SK-N-SH (cell line): ENCODE measurements at regions not wholly inside any gene's neighbourhood (a gene's known extent, or its start where the extent isn't known, plus 50 kb on each side); places are given as distances from the start of the nearest gene placed in this dataset.

Source experiments
- CTCF ChIA-PET: fragments of 300-600, 350-600 bp; formaldehyde crosslinking; extraction: SDS; loops from one replicate; lab custom pipeline; 2021; lab: Yijun Ruan, JAX
- POLR2A ChIA-PET: fragments of 350-600 bp; sonication (Branson Sonifier 250); formaldehyde crosslinking; extraction: SDS; loops from one replicate; lab custom pipeline; 2020; ENCODE audit warnings: antibody characterized with exemption, inconsistent platforms; lab: Yijun Ruan, JAX
- DNase-seq: peaks from one replicate; pipeline ENCODE4 v3.0.0; 2012
- H2AFZ ChIP-seq: fragments of 200-600 bp; sonication (generic); 2 replicates; pipeline ENCODE4 v1.8.1; 2016; ENCODE audit warnings: antibody characterized with exemption, mild to moderate bottlenecking, low read depth
- H3F3A ChIP-seq: fragments of 200-600 bp; sonication (generic); replicated peaks from 2 replicates; pipeline ENCODE3; 2016; ENCODE audit warnings: antibody characterized with exemption, mild to moderate bottlenecking; ENCODE audit not compliant: insufficient read depth
- H3K27ac ChIP-seq, 2 experiments: fragments of 200-500 bp in 1 of 2; fragments of 200-600 bp in 1 of 2; sonication (Bioruptor generic) in 1 of 2; sonication (generic), shearing (Covaris generic) in 1 of 2; 2 replicates each; pipeline versions ENCODE4 v1.5.1 to v1.6.1; 2014 to 2016; ENCODE audit warnings: low read depth in 2 of 2, inconsistent platforms in 1 of 2, low read length in 1 of 2, mild to moderate bottlenecking in 1 of 2, mixed read lengths in 1 of 2
- H3K27me3 ChIP-seq: fragments of 200-600 bp; sonication (generic), shearing (Covaris generic); 2 replicates; pipeline ENCODE4 v1.6.1; 2016; ENCODE audit warnings: mixed run types; ENCODE audit not compliant: insufficient read depth
- H3K36me3 ChIP-seq, 2 experiments: fragments of 200-500 bp in 1 of 2; fragments of 200-600 bp in 1 of 2; sonication (Bioruptor generic) in 1 of 2; sonication (generic) in 1 of 2; replicated peaks in 1 of 2; 2 replicates each; pipeline versions ENCODE3 to v1.5.1; 2014 to 2016; ENCODE audit warnings: low read length in 1 of 2, mild to moderate bottlenecking in 1 of 2; ENCODE audit not compliant: insufficient read depth in 2 of 2, control insufficient read depth in 1 of 2
- H3K4me1 ChIP-seq, 2 experiments: fragments of 200-500 bp in 1 of 2; fragments of 200-600 bp in 1 of 2; sonication (Bioruptor generic) in 1 of 2; sonication (generic), shearing (Covaris generic) in 1 of 2; 2 replicates each; pipeline versions ENCODE4 v1.5.1 to v1.6.1; 2014 to 2016; ENCODE audit warnings: low read depth in 1 of 2, low read length in 1 of 2, mixed run types in 1 of 2; ENCODE audit not compliant: insufficient read depth in 2 of 2, control insufficient read depth in 1 of 2
- H3K4me2 ChIP-seq: fragments of 200-600 bp; sonication (generic), shearing (Covaris generic); 2 replicates; pipeline ENCODE4 v1.6.1; 2017; ENCODE audit warnings: mixed run types
- H3K4me3 ChIP-seq, 2 experiments: fragments of 200-500 bp in 1 of 2; fragments of 200-600 bp in 1 of 2; sonication (Bioruptor generic) in 1 of 2; sonication (generic), shearing (Covaris generic) in 1 of 2; 2 replicates each; pipeline versions ENCODE4 v1.5.1 to v1.8.1; 2014 to 2016; ENCODE audit warnings: low read depth in 2 of 2, inconsistent platforms in 1 of 2, low read length in 1 of 2, mild to moderate bottlenecking in 1 of 2, mixed read lengths in 1 of 2, moderate library complexity in 1 of 2
- H3K79me2 ChIP-seq: fragments of 200-600 bp; sonication (generic); 2 replicates; pipeline ENCODE4 v1.8.1; 2017; ENCODE audit warnings: mild to moderate bottlenecking; ENCODE audit not compliant: insufficient read depth
- H3K9ac ChIP-seq: fragments of 200-600 bp; sonication (generic); 2 replicates; pipeline ENCODE4 v1.6.1; 2017; ENCODE audit warnings: mixed run types
- H3K9me2 ChIP-seq: fragments of 200-600 bp; sonication (generic); 2 replicates; pipeline ENCODE4 v1.6.1; 2017; ENCODE audit warnings: mixed run types
- H3K9me3 ChIP-seq: fragments of 200-600 bp; sonication (generic); 2 replicates; pipeline ENCODE4 v1.6.1; 2017; ENCODE audit warnings: mixed run types, mild to moderate bottlenecking, moderate library complexity
- H4K20me1 ChIP-seq: fragments of 200-600 bp; sonication (generic); 2 replicates; pipeline ENCODE4 v1.6.1; 2017; ENCODE audit warnings: mild to moderate bottlenecking, mixed run types; ENCODE audit not compliant: insufficient read depth
- EZH2phosphoT487 ChIP-seq: fragments of 200-600 bp; sonication (generic); IDR thresholded peaks from 2 replicates; pipeline ENCODE4 v1.6.1; 2017; ENCODE audit warnings: low read depth, mixed run types, mild to moderate bottlenecking, antibody characterized with exemption, moderate library complexity, borderline replicate concordance
- FOXJ3 ChIP-seq: sonication (generic); formaldehyde crosslinking; IDR thresholded peaks from 2 replicates; pipeline ENCODE4 v1.5.1; 2020; ENCODE audit warnings: mild to moderate bottlenecking, missing genetic modification reagents
- GATA2 ChIP-seq: sonication (generic); formaldehyde crosslinking; IDR thresholded peaks from 2 replicates; pipeline ENCODE4 v1.5.0; 2020; ENCODE audit warnings: mild to moderate bottlenecking, missing genetic modification reagents
- MXI1 ChIP-seq: IDR thresholded peaks from 2 replicates; pipeline ENCODE4 v1.6.1; 2012; ENCODE audit warnings: mild to moderate bottlenecking, low read depth, low read length, improper control_type of control experiment
- NRF1 ChIP-seq: IDR thresholded peaks from 2 replicates; pipeline ENCODE4 v1.6.1; 2012; ENCODE audit warnings: low read depth, mild to moderate bottlenecking, low read length
- POLR2AphosphoS5 ChIP-seq: IDR thresholded peaks from 2 replicates; pipeline ENCODE4 v1.6.1; 2012; ENCODE audit warnings: low read depth, low read length
- RFX5 ChIP-seq: IDR thresholded peaks from 2 replicates; pipeline ENCODE4 v1.6.1; 2012; ENCODE audit warnings: mild to moderate bottlenecking, improper control_type of control experiment, low read length
- RXRA ChIP-seq: IDR thresholded peaks from 2 replicates; pipeline ENCODE4 v1.4.0; 2012; ENCODE audit warnings: low read depth, mild to moderate bottlenecking, borderline replicate concordance
- SMC3 ChIP-seq: IDR thresholded peaks from 2 replicates; pipeline ENCODE4 v1.6.1; 2012; ENCODE audit warnings: low read depth, low read length, improper control_type of control experiment
- TAF1 ChIP-seq: IDR thresholded peaks from 2 replicates; pipeline ENCODE4 v1.6.1; 2012; ENCODE audit warnings: low read depth, mild to moderate bottlenecking, low read length, moderate library complexity, borderline replicate concordance
- TCF12 ChIP-seq: IDR thresholded peaks from 2 replicates; pipeline ENCODE4 v1.4.0; 2012
- TEAD4 ChIP-seq: IDR thresholded peaks from 2 replicates; pipeline ENCODE4 v1.4.0; 2012; ENCODE audit warnings: mild to moderate bottlenecking, borderline replicate concordance; ENCODE audit not compliant: insufficient read depth
- WGBS: methylation state at CpG from one replicate; pipeline ENCODE4 v1.1.6; 2017; ENCODE audit warnings: low lambda C conversion rate; 5-methylcytosine and 5-hydroxymethylcytosine counted together
- TF ChIP-seq, protein P1 (sequence below): IDR thresholded peaks from 2 replicates; pipeline ENCODE4 v1.6.1; 2012; ENCODE audit warnings: mild to moderate bottlenecking, low read depth, low read length, moderate library complexity
- TF ChIP-seq, protein P2 (sequence below): fragments of 150-350 bp; IDR thresholded peaks from 2 replicates; pipeline ENCODE4 v1.6.1; 2017; ENCODE audit warnings: antibody characterized with exemption, low read length, low read depth, borderline replicate concordance
- TF ChIP-seq, protein P3 (sequence below): IDR thresholded peaks from 2 replicates; pipeline ENCODE4 v1.4.0; 2012; ENCODE audit warnings: low read depth

DNA sequence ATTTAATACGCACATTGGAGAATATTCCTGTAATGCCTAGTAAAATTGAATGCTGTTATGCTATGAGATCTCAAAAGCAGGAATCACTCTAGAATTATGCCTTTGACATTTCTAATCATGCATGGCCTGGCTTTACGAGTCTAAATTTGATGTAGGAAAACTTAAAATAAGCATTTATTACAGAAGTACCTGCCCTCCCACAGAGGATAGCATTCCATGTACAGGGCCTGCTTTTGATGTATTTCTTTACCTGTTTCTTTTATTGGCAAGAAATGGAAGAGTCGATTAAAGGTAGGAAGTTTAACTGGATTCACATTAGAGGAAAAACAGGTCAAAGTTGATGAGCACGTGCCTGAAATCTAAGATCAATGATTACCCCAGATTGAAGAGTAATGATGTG lies 219.5 kb downstream of the PCDH7 start:
- 39% methylated on average over 4 of the region's 4 CpGs for WGBS
- DNase-seq = no peak
- no peak overlapping the region for H2AFZ ChIP-seq

DNA sequence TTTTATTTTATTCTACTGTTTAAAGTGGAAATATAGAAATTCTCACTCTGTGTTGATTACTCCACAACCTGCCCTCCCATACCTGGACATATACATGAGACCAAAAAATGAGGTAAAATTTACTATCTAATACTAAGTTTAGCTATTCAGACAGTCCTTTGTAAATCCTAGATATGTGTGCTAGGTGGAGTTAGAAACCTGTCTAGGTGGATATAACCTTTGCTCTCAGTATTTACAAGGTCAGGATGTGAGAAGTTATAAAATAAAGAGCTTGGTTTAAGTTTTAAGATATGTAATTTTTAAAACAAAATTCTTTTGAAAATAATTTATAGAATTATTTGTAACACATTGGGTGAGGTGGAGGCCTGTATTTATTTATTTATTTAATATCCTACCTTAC lies 221.5 kb downstream of the PCDH7 start:
- Histone ChIP-seq H3K79me2 (no peaks in the 10 kb centered on the region), H3K9me2 (no peaks in the 10 kb centered on the region), H3K9me3 (no peaks in the 10 kb centered on the region), H3K27me3 (no peaks in the 10 kb centered on the region), H3K4me2 (no peak overlapping the region), H3K9ac (no peak overlapping the region), H4K20me1 (no peaks in the 10 kb centered on the region), H3K27ac (no peak overlapping the region), H3K4me1 (peaks cover 0 to 3% of the 10 kb centered on the region in 2 experiments; a peak in 2 of 4 replicates), H2AFZ (no peak overlapping the region), H3K36me3 (no peaks in the 10 kb centered on the region), H3K4me3 (no peak overlapping the region), H3F3A (no peaks in the 10 kb centered on the region)
- CTCF ChIA-PET = no interaction called here
- TF ChIP-seq EZH2phosphoT487 (no peak), TEAD4 (no peak), MXI1 (no peak), POLR2AphosphoS5 (no peak), GATA2 (CRISPR knock-in tag) (no peak), TAF1 (no peak), SMC3 (no peak)
- DNase-seq = no peak
- POLR2A ChIA-PET = no interaction called here

More for the DNA sequence above, 219.5 kb downstream of the PCDH7 start:
- POLR2A ChIA-PET = no interaction called here
- no peak overlapping the region for H3K4me2 ChIP-seq
- H3K4me3 ChIP-seq = no peak overlapping the region
- H3K9me3 ChIP-seq = no peaks in the 10 kb centered on the region
- no peaks in the 10 kb centered on the region for H3K36me3 ChIP-seq
- H3F3A ChIP-seq = no peaks in the 10 kb centered on the region
- no peak overlapping the region for H3K27ac ChIP-seq
- TF ChIP-seq GATA2 (CRISPR knock-in tag) (no peak), FOXJ3 (no peak), RFX5 (no peak), SMC3 (no peak), TAF1 (no peak), TCF12 (no peak), RXRA (no peak), NRF1 (no peak)
- TF ChIP-seq, protein P1, sequence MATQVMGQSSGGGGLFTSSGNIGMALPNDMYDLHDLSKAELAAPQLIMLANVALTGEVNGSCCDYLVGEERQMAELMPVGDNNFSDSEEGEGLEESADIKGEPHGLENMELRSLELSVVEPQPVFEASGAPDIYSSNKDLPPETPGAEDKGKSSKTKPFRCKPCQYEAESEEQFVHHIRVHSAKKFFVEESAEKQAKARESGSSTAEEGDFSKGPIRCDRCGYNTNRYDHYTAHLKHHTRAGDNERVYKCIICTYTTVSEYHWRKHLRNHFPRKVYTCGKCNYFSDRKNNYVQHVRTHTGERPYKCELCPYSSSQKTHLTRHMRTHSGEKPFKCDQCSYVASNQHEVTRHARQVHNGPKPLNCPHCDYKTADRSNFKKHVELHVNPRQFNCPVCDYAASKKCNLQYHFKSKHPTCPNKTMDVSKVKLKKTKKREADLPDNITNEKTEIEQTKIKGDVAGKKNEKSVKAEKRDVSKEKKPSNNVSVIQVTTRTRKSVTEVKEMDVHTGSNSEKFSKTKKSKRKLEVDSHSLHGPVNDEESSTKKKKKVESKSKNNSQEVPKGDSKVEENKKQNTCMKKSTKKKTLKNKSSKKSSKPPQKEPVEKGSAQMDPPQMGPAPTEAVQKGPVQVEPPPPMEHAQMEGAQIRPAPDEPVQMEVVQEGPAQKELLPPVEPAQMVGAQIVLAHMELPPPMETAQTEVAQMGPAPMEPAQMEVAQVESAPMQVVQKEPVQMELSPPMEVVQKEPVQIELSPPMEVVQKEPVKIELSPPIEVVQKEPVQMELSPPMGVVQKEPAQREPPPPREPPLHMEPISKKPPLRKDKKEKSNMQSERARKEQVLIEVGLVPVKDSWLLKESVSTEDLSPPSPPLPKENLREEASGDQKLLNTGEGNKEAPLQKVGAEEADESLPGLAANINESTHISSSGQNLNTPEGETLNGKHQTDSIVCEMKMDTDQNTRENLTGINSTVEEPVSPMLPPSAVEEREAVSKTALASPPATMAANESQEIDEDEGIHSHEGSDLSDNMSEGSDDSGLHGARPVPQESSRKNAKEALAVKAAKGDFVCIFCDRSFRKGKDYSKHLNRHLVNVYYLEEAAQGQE = no peak
- TF ChIP-seq, protein P2, sequence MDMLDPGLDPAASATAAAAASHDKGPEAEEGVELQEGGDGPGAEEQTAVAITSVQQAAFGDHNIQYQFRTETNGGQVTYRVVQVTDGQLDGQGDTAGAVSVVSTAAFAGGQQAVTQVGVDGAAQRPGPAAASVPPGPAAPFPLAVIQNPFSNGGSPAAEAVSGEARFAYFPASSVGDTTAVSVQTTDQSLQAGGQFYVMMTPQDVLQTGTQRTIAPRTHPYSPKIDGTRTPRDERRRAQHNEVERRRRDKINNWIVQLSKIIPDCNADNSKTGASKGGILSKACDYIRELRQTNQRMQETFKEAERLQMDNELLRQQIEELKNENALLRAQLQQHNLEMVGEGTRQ = no peak
- TF ChIP-seq, protein P3, sequence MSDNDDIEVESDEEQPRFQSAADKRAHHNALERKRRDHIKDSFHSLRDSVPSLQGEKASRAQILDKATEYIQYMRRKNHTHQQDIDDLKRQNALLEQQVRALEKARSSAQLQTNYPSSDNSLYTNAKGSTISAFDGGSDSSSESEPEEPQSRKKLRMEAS = no peak
- TF ChIP-seq, all 33 proteins: peak for 0
- no peaks in the 10 kb centered on the region for H4K20me1 ChIP-seq
- CTCF ChIA-PET = no interaction called here
- no peaks in the 10 kb centered on the region for H3K9me2 ChIP-seq
- peaks cover 0 to 3% of the 10 kb centered on the region in 2 experiments; a peak in 3 of 4 replicates for H3K4me1 ChIP-seq
- no peaks in the 10 kb centered on the region for H3K79me2 ChIP-seq
- no peak overlapping the region for H3K9ac ChIP-seq
- no peaks in the 10 kb centered on the region for H3K27me3 ChIP-seq
